ENCODE measurements at regions not wholly inside any gene's neighbourhood (a gene's known extent, or its start where the extent isn't known, plus 50 kb on each side); places are given as distances from the start of the nearest gene placed in this dataset.

DNA sequence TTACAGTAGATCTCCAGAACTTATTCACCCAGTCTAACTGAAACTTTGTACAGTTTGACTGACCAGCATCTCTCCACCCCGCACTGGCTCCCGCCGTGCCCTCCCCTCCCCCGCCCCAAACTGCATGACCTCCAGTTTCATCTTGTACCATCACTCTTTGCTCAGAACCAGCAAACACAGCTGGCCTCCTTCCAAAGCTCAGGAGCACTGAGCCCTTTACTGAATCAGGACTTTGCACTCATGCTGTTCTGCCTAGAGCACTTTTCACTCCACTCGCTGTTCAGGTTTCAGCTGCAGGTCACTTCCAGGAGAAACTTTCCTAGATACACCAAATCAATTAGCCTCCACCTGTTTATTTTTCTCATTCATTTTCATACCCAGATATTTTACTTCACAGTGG is 455.3 kb upstream of the PDE3A start:
- Histone ChIP-seq H3K9me3 (ENCODE audit: insufficient read depth, low read depth, low read length) (no peaks in the 10 kb centered on the region), H3K4me1 (ENCODE audit: insufficient read depth, low read length, poor library complexity, severe bottlenecking) (no peaks in the 10 kb centered on the region), H3K4me3 (ENCODE audit: low read length, poor library complexity, severe bottlenecking) (no peak overlapping the region), H3K9me2 (replicated peaks; ENCODE audit: low read depth, low read length) (no peaks in the 10 kb centered on the region), H3F3A (ENCODE audit: low read depth) (no peaks in the 10 kb centered on the region), H3K27me3 (ENCODE audit: insufficient read depth, low read length, poor library complexity, severe bottlenecking) (no peaks in the 10 kb centered on the region), H4K20me1 (ENCODE audit: insufficient read depth, low read length, poor library complexity, severe bottlenecking) (no peaks in the 10 kb centered on the region), H3K4me2 (ENCODE audit: low read depth, low read length, poor library complexity, severe bottlenecking) (no peak overlapping the region), H2AFZ (ENCODE audit: low read length) (no peak overlapping the region), H3K79me2 (ENCODE audit: insufficient read depth, low read length) (no peaks in the 10 kb centered on the region), H3K9ac (ENCODE audit: low read depth, low read length, poor library complexity, severe bottlenecking) (no peak overlapping the region), H3K36me3 (ENCODE audit: insufficient read depth, low read length) (no peaks in the 10 kb centered on the region)
- no peak for TF ChIP-seq EZH2phosphoT487 (IDR thresholded peaks at IDR 0.05; ENCODE audit: borderline replicate concordance)
- TF ChIP-seq, protein P1, sequence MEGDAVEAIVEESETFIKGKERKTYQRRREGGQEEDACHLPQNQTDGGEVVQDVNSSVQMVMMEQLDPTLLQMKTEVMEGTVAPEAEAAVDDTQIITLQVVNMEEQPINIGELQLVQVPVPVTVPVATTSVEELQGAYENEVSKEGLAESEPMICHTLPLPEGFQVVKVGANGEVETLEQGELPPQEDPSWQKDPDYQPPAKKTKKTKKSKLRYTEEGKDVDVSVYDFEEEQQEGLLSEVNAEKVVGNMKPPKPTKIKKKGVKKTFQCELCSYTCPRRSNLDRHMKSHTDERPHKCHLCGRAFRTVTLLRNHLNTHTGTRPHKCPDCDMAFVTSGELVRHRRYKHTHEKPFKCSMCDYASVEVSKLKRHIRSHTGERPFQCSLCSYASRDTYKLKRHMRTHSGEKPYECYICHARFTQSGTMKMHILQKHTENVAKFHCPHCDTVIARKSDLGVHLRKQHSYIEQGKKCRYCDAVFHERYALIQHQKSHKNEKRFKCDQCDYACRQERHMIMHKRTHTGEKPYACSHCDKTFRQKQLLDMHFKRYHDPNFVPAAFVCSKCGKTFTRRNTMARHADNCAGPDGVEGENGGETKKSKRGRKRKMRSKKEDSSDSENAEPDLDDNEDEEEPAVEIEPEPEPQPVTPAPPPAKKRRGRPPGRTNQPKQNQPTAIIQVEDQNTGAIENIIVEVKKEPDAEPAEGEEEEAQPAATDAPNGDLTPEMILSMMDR (conservative IDR thresholded peaks at IDR 0.05; ENCODE audit: low read length) = no peak

DNA sequence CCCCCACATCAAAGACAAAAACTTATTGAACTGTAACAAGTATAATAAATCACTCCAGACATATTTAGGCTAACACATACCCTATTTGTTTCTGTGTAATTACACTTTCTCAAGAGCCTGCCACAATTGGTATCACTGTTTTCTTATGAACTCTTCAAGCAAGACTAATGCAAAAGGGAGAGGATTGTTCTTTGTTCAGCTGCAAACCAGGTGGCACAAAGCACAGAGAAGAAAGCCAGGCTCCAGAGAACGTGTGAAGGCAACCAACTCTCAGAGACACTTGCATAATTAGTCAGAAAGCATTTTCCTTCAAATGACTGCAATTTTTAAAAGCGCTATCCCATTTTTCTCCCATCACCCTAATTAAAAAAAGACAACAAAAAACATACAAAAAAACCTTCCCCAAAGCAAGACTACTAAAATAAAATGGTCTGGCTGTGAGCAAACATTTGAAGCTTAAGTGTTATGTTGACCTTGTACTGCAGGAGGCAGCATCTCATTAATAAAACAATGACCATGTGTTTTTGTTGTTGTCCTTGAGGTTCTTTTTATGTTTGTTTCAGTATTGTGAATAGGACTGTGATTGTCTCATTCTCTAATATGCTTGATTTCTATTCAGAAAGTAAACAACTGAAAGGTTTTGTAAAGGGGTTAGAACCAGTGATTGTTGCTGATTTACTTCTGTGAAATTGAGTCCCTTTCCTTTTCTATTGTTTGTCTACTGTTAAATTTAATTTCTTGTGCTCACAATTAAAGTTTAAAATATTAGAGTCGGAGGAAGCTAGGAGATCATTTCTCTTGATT is 452.7 kb upstream of the PDE3A start:
- H3K27me3 ChIP-seq (ENCODE audit: insufficient read depth, low read length, poor library complexity, severe bottlenecking) = no peaks in the 10 kb centered on the region
- H4K20me1 ChIP-seq (ENCODE audit: insufficient read depth, low read length, poor library complexity, severe bottlenecking) = no peaks in the 10 kb centered on the region
- H3K9ac ChIP-seq (ENCODE audit: low read depth, low read length, poor library complexity, severe bottlenecking) = no peak overlapping the region
- no peaks in the 10 kb centered on the region for H3F3A ChIP-seq (ENCODE audit: low read depth)
- no peaks in the 10 kb centered on the region for H3K36me3 ChIP-seq (ENCODE audit: insufficient read depth, low read length)
- H3K9me3 ChIP-seq (ENCODE audit: insufficient read depth, low read depth, low read length) = no peaks in the 10 kb centered on the region
- no peaks in the 10 kb centered on the region for H3K9me2 ChIP-seq (replicated peaks; ENCODE audit: low read depth, low read length)
- no peak for TF ChIP-seq EZH2phosphoT487 (IDR thresholded peaks at IDR 0.05; ENCODE audit: borderline replicate concordance)
- TF ChIP-seq, protein P1 (conservative IDR thresholded peaks at IDR 0.05; ENCODE audit: low read length) = peak; percentile 76
- H3K4me3 ChIP-seq (ENCODE audit: low read length, poor library complexity, severe bottlenecking) = no peak overlapping the region
- H2AFZ ChIP-seq (ENCODE audit: low read length) = peak overlapping the region; percentile 81
- no peaks in the 10 kb centered on the region for H3K79me2 ChIP-seq (ENCODE audit: insufficient read depth, low read length)
- H3K4me2 ChIP-seq (ENCODE audit: low read depth, low read length, poor library complexity, severe bottlenecking) = no peak overlapping the region
- no peaks in the 10 kb centered on the region for H3K4me1 ChIP-seq (ENCODE audit: insufficient read depth, low read length, poor library complexity, severe bottlenecking)

DNA sequence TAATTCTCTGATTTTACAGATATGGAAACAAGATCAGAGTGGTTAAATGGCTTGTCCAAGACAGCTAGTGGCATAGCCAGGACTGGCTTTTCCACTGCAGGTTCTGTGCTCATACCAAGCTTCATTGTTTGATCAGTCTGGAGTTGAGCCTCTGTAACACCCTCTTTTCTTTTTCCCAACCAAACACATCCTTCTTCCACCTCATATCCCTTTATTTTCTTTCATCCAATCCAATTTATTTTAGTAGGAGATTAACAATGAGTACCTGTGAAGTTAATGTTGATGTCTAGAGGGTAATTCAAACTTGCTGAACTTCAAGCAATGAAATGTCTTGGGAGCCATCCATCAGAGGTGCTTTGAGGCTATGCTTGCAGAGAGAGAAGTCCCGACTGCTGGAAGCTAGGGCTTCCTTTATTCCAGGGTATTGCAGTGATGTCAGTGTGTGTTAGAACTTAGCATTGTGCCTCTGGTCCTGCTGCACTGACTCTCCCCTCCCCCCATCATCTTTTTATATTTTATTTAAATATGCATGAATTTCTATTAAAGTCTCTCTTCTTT is 452.1 kb upstream of the PDE3A start:
- no peaks in the 10 kb centered on the region for H3K9me2 ChIP-seq (replicated peaks; ENCODE audit: low read depth, low read length)
- TF ChIP-seq EZH2phosphoT487 (IDR thresholded peaks at IDR 0.05; ENCODE audit: borderline replicate concordance) = no peak
- TF ChIP-seq, protein P1 (conservative IDR thresholded peaks at IDR 0.05; ENCODE audit: low read length) = no peak
- H3K27me3 ChIP-seq (ENCODE audit: insufficient read depth, low read length, poor library complexity, severe bottlenecking) = no peaks in the 10 kb centered on the region
- no peaks in the 10 kb centered on the region for H3K9me3 ChIP-seq (ENCODE audit: insufficient read depth, low read depth, low read length)
- H3K4me1 ChIP-seq (ENCODE audit: insufficient read depth, low read length, poor library complexity, severe bottlenecking) = no peaks in the 10 kb centered on the region
- H2AFZ ChIP-seq (ENCODE audit: low read length) = peak overlapping the region; percentile 81
- no peaks in the 10 kb centered on the region for H3K36me3 ChIP-seq (ENCODE audit: insufficient read depth, low read length)
- H3F3A ChIP-seq (ENCODE audit: low read depth) = no peaks in the 10 kb centered on the region
- no peak overlapping the region for H3K4me2 ChIP-seq (ENCODE audit: low read depth, low read length, poor library complexity, severe bottlenecking)
- no peaks in the 10 kb centered on the region for H3K79me2 ChIP-seq (ENCODE audit: insufficient read depth, low read length)
- no peak overlapping the region for H3K9ac ChIP-seq (ENCODE audit: low read depth, low read length, poor library complexity, severe bottlenecking)
- no peaks in the 10 kb centered on the region for H4K20me1 ChIP-seq (ENCODE audit: insufficient read depth, low read length, poor library complexity, severe bottlenecking)
- H3K4me3 ChIP-seq (ENCODE audit: low read length, poor library complexity, severe bottlenecking) = no peak overlapping the region
